ENCODE measurements at regions not wholly inside any gene's neighbourhood (a gene's known extent, or its start where the extent isn't known, plus 50 kb on each side); places are given as distances from the start of the nearest gene placed in this dataset.

GRCh38 chr4:175450446-175450845, 361.6 kb downstream of the GPM6A start:
- Histone ChIP-seq H3K9ac (ENCODE audit: control insufficient read depth, extremely low read depth, insufficient read depth, low read length) (no peak overlapping the region), H3K4me3 (ENCODE audit: control insufficient read depth in 2 of 3, extremely low read depth in 1 of 3, insufficient read depth in 2 of 3, low read depth in 1 of 3, low read length in 3 of 3) (no peak overlapping the region), H3K79me2 (ENCODE audit: control insufficient read depth, insufficient read depth, low read length) (no peaks in the 10 kb centered on the region), H3K27me3 (ENCODE audit: control insufficient read depth, extremely low read depth, insufficient read depth, low read length) (no peaks in the 10 kb centered on the region), H2AFZ (ENCODE audit: control insufficient read depth, low read length) (no peak overlapping the region), H3K9me1 (ENCODE audit: control insufficient read depth, extremely low read depth, insufficient read depth, low read length) (no peaks in the 10 kb centered on the region), H3K9me3 (ENCODE audit: control insufficient read depth, low read depth, low read length) (no peaks in the 10 kb centered on the region), H3K4me1 (ENCODE audit: control insufficient read depth, extremely low read depth, insufficient read depth, low read length) (no peaks in the 10 kb centered on the region), H3K36me3 (ENCODE audit: control insufficient read depth in 2 of 2, extremely low read depth in 1 of 2, insufficient read depth in 2 of 2, low read length in 2 of 2) (no peaks in the 10 kb centered on the region), H3K27ac (ENCODE audit: control insufficient read depth, insufficient read depth, low read length) (no peak overlapping the region), H3K4me2 (ENCODE audit: control insufficient read depth, extremely low read depth, insufficient read depth, low read depth, low read length) (no peak overlapping the region), H4K20me1 (ENCODE audit: control insufficient read depth, extremely low read depth, insufficient read depth, low read length) (no peaks in the 10 kb centered on the region)
- FAIRE-seq, result no peak
- DNase-seq (ENCODE audit: low read depth, low spot score), result no peak
- dilution Hi-C loops (cut with MboI; ENCODE audit: extremely low pct_ligation_motif_present, low sequenced_read_pairs), result no loop called here
- no peak for TF ChIP-seq EZH2 (IDR thresholded peaks at IDR 0.05; ENCODE audit: low read length)
- TF ChIP-seq CTCF (optimal IDR thresholded peaks at IDR 0.05 in 1 of 3, IDR thresholded peaks at IDR 0.05 in 1 of 3, conservative IDR thresholded peaks at IDR 0.05 in 1 of 3; ENCODE audit: extremely low read depth in 1 of 3, insufficient read depth in 2 of 3, low read length in 3 of 3), result no peak

GRCh38 chr4:175451238-175451965, 360.7 kb downstream of the GPM6A start:
- Histone ChIP-seq H3K9ac (ENCODE audit: control insufficient read depth, extremely low read depth, insufficient read depth, low read length) (no peak overlapping the region), H3K79me2 (ENCODE audit: control insufficient read depth, insufficient read depth, low read length) (no peaks in the 10 kb centered on the region), H3K4me2 (ENCODE audit: control insufficient read depth, extremely low read depth, insufficient read depth, low read depth, low read length) (no peak overlapping the region), H3K27me3 (ENCODE audit: control insufficient read depth, extremely low read depth, insufficient read depth, low read length) (no peaks in the 10 kb centered on the region), H3K9me3 (ENCODE audit: control insufficient read depth, low read depth, low read length) (no peaks in the 10 kb centered on the region), H2AFZ (ENCODE audit: control insufficient read depth, low read length) (no peak overlapping the region), H3K27ac (ENCODE audit: control insufficient read depth, insufficient read depth, low read length) (no peak overlapping the region), H4K20me1 (ENCODE audit: control insufficient read depth, extremely low read depth, insufficient read depth, low read length) (no peaks in the 10 kb centered on the region), H3K4me3 (ENCODE audit: control insufficient read depth in 2 of 3, extremely low read depth in 1 of 3, insufficient read depth in 2 of 3, low read depth in 1 of 3, low read length in 3 of 3) (no peak overlapping the region), H3K36me3 (ENCODE audit: control insufficient read depth in 2 of 2, extremely low read depth in 1 of 2, insufficient read depth in 2 of 2, low read length in 2 of 2) (no peaks in the 10 kb centered on the region), H3K9me1 (ENCODE audit: control insufficient read depth, extremely low read depth, insufficient read depth, low read length) (no peaks in the 10 kb centered on the region), H3K4me1 (ENCODE audit: control insufficient read depth, extremely low read depth, insufficient read depth, low read length) (no peaks in the 10 kb centered on the region)
- DNase-seq (ENCODE audit: low read depth, low spot score) (no peak), FAIRE-seq (no peak)
- dilution Hi-C loops (cut with MboI; ENCODE audit: extremely low pct_ligation_motif_present, low sequenced_read_pairs), result no loop called here
- TF ChIP-seq EZH2 (IDR thresholded peaks at IDR 0.05; ENCODE audit: low read length) (no peak), CTCF (optimal IDR thresholded peaks at IDR 0.05 in 1 of 3, IDR thresholded peaks at IDR 0.05 in 1 of 3, conservative IDR thresholded peaks at IDR 0.05 in 1 of 3; ENCODE audit: extremely low read depth in 1 of 3, insufficient read depth in 2 of 3, low read length in 3 of 3) (no peak)

Data from keratinocyte (primary cell).